ENCODE measurements at regions not wholly inside any gene's neighbourhood (a gene's known extent, or its start where the extent isn't known, plus 50 kb on each side); places are given as distances from the start of the nearest gene placed in this dataset.

DNA sequence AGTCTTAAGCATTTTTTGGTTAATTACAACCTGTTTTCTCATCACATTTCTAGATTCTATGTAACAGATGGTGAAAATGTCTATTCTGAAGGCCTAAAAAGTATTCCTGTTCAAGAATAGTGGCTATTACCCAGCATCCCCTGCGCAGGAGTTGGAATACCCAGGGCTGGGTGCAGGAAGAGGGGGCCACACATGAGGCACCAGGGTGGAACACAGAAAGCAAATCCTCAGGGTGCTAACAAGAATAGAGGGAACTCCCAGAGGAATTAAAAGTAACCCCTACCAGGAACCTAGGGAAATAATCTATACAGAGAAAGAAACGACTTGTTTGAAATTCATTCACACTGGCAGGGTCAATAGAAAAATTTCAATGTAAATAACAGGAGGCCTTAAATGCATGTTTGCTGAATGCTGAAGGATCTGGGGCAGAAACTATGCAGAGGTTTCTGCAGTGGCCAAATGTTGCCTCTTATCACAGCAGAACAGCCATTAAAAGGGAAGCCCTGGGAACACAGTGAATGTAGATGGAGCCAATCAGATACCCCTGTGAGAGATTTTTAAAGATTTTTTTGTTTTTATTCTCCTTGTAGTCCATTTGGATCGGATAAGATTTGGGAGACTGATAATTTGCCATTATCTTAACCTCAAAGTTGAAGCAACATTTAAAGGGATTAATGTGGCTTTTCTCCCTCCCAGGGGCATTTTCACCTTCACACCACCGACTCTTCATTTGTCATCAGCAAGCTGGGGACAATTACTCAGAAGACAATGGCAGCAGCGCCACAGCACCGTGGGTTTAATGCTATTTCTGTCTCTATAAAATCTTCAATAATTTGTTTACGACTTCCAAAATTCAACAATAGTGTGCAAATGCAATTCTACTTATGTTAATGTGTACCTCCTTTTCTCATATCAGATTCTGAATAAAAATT lies 196.0 kb upstream of the PSMD7 start:
- DNase-seq, result no peak

DNA sequence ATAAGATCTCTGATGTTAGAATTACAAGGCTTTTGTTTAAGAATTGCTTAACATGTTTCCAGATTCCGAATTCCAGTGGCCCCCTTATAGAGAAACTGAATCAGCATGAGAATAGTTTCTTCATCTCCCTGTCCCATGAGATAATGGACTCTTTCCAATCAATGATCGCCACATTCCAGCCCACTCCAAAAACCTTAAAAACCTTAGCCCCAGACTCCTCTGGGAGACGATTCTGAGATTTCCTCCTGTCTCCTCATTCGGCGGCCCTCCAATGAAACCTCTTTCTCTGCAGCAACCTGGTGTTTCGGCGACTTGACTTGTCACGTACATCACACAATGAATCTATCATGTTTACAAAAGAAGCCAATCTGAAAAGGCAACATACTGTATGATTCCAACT lies 197.1 kb upstream of the PSMD7 start:
- no peak for DNase-seq

- DNase-seq, result no peak
Observed at GRCh38 chr16:74094962-74095361, 201.7 kb upstream of the PSMD7 start.

DNA sequence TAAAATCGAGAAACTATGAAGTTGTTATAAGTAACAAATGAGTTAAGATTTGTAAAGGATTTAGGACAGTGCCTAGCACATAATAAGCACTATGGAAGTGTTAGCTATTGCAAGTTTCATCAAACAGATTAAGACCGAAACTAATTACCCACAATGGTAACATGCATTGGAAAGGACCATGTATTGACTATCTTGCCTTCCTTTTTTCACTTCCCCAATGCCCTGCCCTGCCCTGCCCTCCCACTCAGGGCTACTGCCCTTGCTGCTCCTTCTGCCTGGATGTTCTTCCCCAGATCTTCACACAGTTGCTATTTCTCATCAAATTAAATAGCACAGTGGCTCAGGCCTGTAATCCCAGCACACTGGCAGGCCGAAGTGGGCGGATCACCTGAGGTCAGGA lies 202.1 kb upstream of the PSMD7 start:
- no peak for DNase-seq

GRCh38 chr16:74092336-74092735 lies 204.3 kb upstream of the PSMD7 start:
- no peak for DNase-seq

DNA sequence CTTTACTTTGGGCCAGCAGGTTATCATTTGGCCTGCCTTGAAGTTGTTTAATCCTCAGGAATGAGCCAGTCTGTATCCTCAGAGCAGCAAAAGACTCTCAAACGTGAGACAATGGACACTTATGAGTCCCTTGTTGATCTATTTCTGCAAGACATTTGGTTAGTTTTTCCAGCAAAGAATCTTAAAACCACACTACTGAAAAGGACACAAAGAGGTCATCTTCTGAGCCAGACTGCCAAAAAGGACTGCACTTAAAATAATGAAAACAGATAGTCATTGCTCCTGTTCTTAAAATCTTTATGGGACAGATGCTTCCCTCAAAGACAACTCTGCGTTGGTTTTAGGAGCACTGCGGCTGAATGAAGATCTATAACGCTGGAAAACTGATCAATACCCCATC lies 205.7 kb upstream of the PSMD7 start:
- no peak for DNase-seq

DNA sequence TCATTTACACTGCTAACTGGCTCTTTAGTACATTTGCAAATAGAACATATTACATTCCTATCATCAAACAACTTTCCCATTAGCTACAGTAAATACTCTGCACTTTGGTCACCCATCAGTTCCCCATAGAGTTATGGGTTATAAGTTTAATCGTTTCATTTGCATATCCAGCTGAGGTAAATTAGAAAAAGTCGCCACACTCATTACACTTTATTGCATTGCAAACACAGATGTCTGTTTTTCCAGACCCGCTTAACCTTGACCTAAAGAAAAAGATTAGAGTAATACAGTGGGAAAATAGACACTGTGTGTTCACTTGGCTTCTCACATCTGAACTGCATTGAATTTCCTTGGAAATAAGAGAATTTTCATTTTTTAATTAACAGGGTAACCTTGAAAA lies 213.1 kb upstream of the PSMD7 start:
- no peak for DNase-seq

- no peak for DNase-seq
Observed at GRCh38 chr16:74080311-74080710, 216.3 kb upstream of the PSMD7 start.

DNA sequence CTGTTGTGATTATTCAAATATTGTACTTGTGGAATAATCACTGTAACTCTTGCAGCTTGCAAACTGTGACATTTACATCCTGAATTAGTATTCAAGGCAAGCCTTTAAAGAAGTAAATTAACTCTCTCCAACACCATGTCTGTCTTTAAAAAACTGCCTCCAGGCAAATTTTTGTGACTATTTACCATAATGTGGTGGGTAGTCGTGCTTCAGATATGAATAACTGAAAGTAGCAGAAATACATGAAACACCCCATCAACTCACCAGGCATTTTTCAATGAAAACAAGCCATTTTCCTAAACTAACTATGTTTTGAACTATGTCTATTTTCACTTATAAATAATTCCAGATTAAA lies 217.4 kb upstream of the PSMD7 start:
- no peak for DNase-seq

DNA sequence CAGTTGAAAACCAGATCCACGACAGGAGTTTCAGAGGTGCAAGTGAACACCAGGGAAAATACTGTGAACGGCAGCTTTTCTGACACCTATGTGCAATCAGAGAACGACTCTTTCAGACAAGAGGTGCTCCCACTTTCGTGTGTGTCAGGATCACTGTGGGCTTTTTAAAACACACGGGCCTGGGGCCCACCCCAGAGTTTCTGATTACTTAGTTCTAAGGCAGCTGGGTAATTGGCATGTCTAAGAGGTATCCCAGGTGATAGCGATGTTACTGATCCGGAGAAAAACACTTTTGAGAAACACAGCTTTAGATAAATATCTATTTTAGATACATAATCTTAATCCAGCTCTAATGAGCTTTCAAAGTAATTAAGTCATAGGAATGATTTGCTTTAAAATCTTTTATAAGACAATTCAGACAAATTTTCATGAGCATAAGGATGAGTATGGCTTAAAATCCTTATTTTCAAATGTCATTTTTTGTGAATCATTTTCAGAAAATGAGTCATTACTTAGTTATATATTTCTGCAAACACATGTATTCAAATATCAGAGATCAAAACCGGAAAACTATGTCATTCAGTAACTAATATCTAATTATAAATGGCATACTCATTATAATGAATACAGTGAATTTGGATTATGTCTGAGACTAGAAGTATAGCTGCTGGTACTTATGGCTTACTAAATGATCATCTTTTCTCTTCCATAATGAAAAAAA lies 217.9 kb upstream of the PSMD7 start:
- no peak for DNase-seq

DNA sequence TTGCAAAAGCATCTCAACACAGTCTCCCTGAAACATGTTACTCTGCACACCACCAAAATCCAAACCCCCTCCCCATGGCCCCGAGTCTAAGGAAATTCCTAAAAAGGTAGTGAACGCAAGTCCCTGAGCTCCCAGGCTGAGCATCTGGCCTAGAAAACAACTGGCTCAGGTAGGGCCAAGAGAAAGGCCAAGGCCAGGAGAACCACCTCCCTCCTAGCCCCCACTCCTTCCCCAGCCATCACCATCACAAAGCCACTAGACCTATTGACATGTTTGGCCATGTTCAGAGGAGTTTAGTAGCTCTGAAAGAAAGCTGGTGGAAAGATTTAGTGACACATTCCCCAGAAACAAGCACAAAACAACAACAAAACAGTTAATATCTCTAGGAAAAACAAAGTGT lies 220.0 kb upstream of the PSMD7 start:
- DNase-seq, result no peak

DNA sequence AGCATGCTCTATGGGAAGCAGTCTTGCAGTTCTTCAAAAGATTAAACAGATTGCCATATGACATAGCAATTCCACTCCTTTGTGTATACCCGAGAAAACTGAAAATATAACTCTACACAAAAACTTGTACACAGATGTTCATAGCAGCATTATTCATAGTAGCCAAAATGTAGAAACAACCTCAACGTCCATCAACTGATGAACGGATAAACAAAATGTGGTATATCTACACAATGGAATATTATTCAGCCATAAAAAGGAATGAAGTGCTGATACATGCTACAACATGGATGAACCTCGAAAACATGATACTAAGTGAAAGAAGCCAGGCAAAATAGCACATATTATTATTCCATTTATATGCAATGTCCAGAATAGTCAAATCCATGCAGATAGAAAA lies 221.2 kb upstream of the PSMD7 start:
- no peak for DNase-seq

DNA sequence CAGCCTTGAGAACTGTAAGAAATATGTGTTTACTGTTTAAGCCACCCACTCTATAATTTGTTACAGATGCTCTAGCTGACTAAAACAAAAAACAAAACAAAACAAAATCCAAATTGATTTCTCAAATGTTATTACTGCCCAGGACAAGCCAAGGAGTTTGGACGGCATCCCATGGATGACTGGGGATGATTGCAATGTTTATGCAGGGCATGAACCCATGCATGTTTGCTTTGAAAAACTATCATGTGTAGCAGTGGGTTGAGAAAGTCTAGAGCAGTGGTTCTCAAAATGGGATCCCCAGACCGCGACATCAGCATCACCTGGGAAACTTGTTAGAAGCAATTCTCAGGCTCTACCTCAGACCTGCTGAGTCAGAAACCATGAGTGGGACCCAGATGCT lies 223.2 kb upstream of the PSMD7 start:
- DNase-seq, result no peak

DNA sequence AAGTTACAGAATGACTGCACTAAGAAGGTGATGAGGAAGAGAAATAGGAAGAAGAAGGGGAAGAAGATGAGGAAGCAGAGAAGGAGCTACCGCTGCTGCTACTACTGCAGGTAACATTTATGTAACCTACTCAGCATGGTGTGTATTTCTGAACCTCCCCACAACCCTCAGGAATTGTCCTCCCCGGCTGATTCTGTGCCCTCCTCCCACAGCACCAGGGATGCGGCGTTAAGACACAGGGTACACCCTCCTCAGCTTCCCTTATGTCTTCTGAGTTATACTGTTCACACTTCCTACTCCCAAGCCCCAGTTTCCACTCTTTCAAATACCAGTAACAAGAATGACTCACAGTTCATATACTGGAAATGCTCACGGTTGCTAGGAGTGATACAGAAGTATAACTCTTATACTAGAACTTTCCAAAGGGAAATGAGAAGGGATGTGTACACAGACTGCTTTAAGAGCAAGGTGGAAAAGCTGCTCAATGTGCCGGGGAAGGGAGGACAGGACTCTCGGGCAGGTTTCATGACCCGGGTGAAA lies 224.5 kb upstream of the PSMD7 start:
- DNase-seq, result peak in 1 of 56 donors; percentile 4

DNA sequence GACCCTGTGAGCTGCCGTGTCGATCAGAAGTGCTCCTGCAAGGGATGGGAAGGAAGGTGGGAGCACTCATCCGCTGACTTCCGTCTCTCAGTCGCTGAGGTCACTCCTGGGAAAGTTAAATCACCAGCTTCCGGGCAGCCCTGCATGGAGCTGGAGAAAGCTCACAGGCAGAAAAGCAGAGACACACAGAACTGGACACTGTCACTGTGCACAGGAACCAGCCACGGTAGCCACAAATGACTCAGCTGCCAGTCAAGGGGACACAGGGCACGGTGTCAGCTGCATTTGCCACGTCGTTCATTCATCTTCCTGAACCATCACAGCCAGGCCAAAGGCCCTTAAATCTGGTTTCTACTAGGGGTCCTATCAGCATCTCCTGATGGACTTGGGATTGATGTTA lies 226.4 kb upstream of the PSMD7 start:
- DNase-seq, result no peak

GRCh38 chr16:74064120-74064735 lies 232.4 kb upstream of the PSMD7 start:
- DNase-seq, result no peak

GRCh38 chr16:74053826-74054225 lies 242.8 kb upstream of the PSMD7 start:
- no peak for DNase-seq

DNA sequence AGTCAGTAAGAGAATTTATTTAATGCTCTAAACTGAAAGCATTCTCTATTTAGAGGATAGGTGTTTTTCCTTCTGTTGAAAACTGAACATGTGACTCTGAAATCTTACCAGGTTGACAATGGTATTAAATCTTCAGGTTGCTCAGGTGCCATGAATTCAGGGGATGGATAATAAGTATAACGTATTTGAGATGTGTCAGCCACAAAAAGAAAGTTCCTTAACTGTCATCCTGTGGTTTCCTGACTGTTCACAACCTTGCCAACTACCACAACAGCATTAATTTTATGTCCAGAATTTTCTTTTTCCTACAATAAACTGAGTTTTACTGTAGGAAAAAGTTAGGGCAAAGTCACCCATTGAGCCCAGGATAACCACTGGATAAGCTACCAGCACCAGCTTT lies 243.3 kb upstream of the PSMD7 start:
- no peak for DNase-seq

- DNase-seq, result peak in 1 of 56 donors; percentile 1
Observed at GRCh38 chr16:74052016-74052415, 244.6 kb upstream of the PSMD7 start.

DNA sequence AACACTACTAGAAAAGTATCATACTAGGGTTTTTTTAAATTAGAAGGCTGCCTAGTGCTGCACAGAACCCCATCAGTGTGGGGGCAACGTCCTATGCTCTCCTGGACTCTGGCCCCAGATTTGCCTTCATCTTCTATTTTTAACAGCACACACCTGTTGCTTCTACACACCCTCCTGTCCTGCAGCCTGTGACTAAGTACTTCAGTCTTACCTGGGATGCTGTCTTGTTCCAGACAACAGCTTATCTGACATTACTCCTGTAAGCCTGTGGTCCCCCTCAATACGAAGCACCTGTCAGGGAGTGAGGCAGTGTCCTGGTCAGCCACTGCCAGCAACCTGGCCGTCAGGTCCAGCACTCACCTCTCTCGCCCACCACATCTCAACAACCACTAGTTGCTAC lies 247.6 kb upstream of the PSMD7 start:
- DNase-seq, result no peak

DNA sequence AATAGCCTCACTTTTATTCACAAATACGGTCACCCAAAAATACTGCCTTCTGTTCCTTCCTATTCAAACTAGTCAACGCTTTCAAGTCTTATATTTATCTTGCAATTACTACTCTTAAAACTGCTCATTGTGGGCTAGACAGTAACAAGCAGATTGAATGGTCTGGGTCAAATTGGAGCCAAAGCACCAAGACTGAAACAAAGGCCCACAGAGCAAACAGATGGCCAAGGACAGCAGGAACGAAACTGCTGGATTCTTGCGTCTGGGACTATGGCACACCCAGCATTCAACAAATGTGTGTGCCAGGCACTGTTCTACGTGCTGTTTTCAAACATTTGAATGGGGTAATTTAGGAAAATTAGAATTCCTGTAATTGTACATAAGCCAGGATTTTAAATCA lies 250.1 kb upstream of the PSMD7 start:
- no peak for DNase-seq

DNA sequence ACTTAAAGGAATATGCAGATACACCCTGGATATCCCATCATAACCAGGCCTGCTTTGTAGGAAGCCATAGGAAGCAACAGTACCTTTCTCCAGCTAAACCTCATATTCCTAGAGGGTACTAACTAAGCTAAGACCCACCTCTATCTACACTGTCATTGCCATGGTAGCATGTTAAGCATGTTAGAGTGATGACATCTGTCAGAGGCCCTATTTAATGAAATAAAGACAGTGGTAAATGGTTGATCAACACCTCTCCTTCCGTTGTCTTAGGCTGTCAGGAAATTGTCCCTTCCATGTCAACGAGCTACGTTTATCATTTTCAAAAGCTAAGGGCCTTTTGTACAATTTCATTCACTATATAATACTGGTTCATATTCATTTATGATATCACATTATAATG lies 251.1 kb upstream of the PSMD7 start:
- DNase-seq, result no peak

All from nucleus accumbens (tissue), 56 donors.